H9 (cell line): ENCODE measurements at regions not wholly inside any gene's neighbourhood (a gene's known extent, or its start where the extent isn't known, plus 50 kb on each side); places are given as distances from the start of the nearest gene placed in this dataset.

Experiments
- DNase-seq: peaks from one replicate; pipeline ENCODE4 v3.0.0-alpha.2; 2017
- H2AFZ ChIP-seq: one replicate; pipeline ENCODE4 v1.6.1; 2013; ENCODE audit warnings: mild to moderate bottlenecking, low read length, control low read depth, moderate library complexity
- H2AK5ac ChIP-seq: 2 replicates; pipeline ENCODE4 v1.6.1; 2013; ENCODE audit warnings: low read length, control low read depth, mixed read lengths; ENCODE audit not compliant: insufficient read length
- H2BK120ac ChIP-seq: one replicate; pipeline ENCODE4 v1.6.1; 2013; ENCODE audit warnings: low read depth, mild to moderate bottlenecking, low read length, control low read depth, inconsistent platforms; ENCODE audit not compliant: poor library complexity, severe bottlenecking
- H2BK12ac ChIP-seq: 2 replicates; pipeline ENCODE4 v1.6.1; 2013; ENCODE audit warnings: low read length, control low read depth, mixed read lengths, low read depth; ENCODE audit not compliant: insufficient read length
- H2BK15ac ChIP-seq: 2 replicates; pipeline ENCODE4 v1.6.1; 2013; ENCODE audit warnings: low read depth, low read length, control low read depth
- H2BK20ac ChIP-seq: one replicate; pipeline ENCODE4 v1.6.1; 2013; ENCODE audit warnings: low read depth, mild to moderate bottlenecking, low read length, control low read depth, inconsistent platforms; ENCODE audit not compliant: poor library complexity, severe bottlenecking
- H2BK5ac ChIP-seq: 2 replicates; pipeline ENCODE4 v1.6.1; 2013; ENCODE audit warnings: low read length, control low read depth, mixed read lengths; ENCODE audit not compliant: insufficient read length
- H3K14ac ChIP-seq: 2 replicates; pipeline ENCODE4 v1.6.1; 2013; ENCODE audit warnings: low read length, control low read depth; ENCODE audit not compliant: insufficient read depth
- H3K18ac ChIP-seq: 2 replicates; pipeline ENCODE4 v1.6.1; 2013; ENCODE audit warnings: low read depth, mild to moderate bottlenecking, mixed read lengths, low read length, control low read depth; ENCODE audit not compliant: insufficient read length
- H3K23ac ChIP-seq: 2 replicates; pipeline ENCODE4 v1.6.1; 2013; ENCODE audit warnings: low read length, control low read depth, mixed read lengths, low read depth; ENCODE audit not compliant: insufficient read length
- H3K23me2 ChIP-seq: 2 replicates; pipeline ENCODE4 v1.6.1; 2013; ENCODE audit warnings: low read depth, mild to moderate bottlenecking, mixed read lengths, low read length, control low read depth; ENCODE audit not compliant: insufficient read length, poor library complexity, severe bottlenecking
- H3K27ac ChIP-seq: 2 replicates; pipeline ENCODE4 v1.5.1; 2013; ENCODE audit warnings: low read length, control low read depth, mixed read lengths, low read depth; ENCODE audit not compliant: insufficient read length
- H3K27me3 ChIP-seq: 2 replicates; pipeline ENCODE4 v1.6.1; 2013; ENCODE audit warnings: low read length, control low read depth, inconsistent platforms; ENCODE audit not compliant: insufficient read depth
- H3K4ac ChIP-seq: 2 replicates; pipeline ENCODE4 v1.6.1; 2013; ENCODE audit warnings: low read depth, mild to moderate bottlenecking, control low read depth, inconsistent platforms, low read length, moderate library complexity
- H3K4me1 ChIP-seq: 2 replicates; pipeline ENCODE4 v1.6.1; 2013; ENCODE audit warnings: low read length, control low read depth, inconsistent platforms; ENCODE audit not compliant: insufficient read depth
- H3K4me2 ChIP-seq: 2 replicates; pipeline ENCODE4 v1.6.1; 2013; ENCODE audit warnings: low read length, control low read depth, mixed read lengths; ENCODE audit not compliant: insufficient read length, insufficient read depth
- H3K56ac ChIP-seq: 2 replicates; pipeline ENCODE4 v1.6.1; 2013; ENCODE audit warnings: low read depth, mild to moderate bottlenecking, mixed read lengths, low read length, control low read depth; ENCODE audit not compliant: insufficient read length
- H3K79me1 ChIP-seq: 2 replicates; pipeline ENCODE4 v1.6.1; 2013; ENCODE audit warnings: low read depth, mild to moderate bottlenecking, moderate library complexity, low read length, control low read depth, inconsistent platforms; ENCODE audit not compliant: insufficient read depth, poor library complexity, severe bottlenecking
- H3K79me2 ChIP-seq: 2 replicates; pipeline ENCODE4 v1.6.1; 2013; ENCODE audit warnings: low read length, control low read depth, inconsistent platforms; ENCODE audit not compliant: insufficient read depth
- H3K9ac ChIP-seq: 2 replicates; pipeline ENCODE4 v1.6.1; 2013; ENCODE audit warnings: low read length, control low read depth, mixed read lengths; ENCODE audit not compliant: insufficient read length; ENCODE audit errors: extremely low read depth
- H3K9me3 ChIP-seq: one replicate; pipeline ENCODE4 v1.6.1; 2013; ENCODE audit warnings: low read depth, low read length, inconsistent platforms; ENCODE audit not compliant: control insufficient read depth
- H3T11ph ChIP-seq: one replicate; pipeline ENCODE4 v1.6.1; 2013; ENCODE audit warnings: mild to moderate bottlenecking, low read length, control low read depth, inconsistent platforms
- H4K20me1 ChIP-seq: one replicate; pipeline ENCODE4 v1.6.1; 2013; ENCODE audit not compliant: control insufficient read depth, insufficient read length, insufficient read depth
- H4K5ac ChIP-seq: 2 replicates; pipeline ENCODE4 v1.6.1; 2013; ENCODE audit warnings: low read depth, mild to moderate bottlenecking, mixed read lengths, low read length, control low read depth; ENCODE audit not compliant: insufficient read length
- H4K8ac ChIP-seq: replicated peaks from 2 replicates; pipeline ENCODE4 v1.6.1; 2013; ENCODE audit warnings: low read length, control low read depth, mixed read lengths, low read depth; ENCODE audit not compliant: insufficient read length
- H4K91ac ChIP-seq: 2 replicates; pipeline ENCODE4 v1.6.1; 2013; ENCODE audit warnings: low read depth, mild to moderate bottlenecking, moderate library complexity, mixed read lengths, low read length, control low read depth; ENCODE audit not compliant: insufficient read length
- H3K27ac Mint-ChIP-seq, 3 experiments: 2 replicates in 2 of 3; 3 replicates in 1 of 3; pipeline ENCODE4 v1.8.0; 2020 to 2021; ENCODE audit warnings: mixed read lengths in 3 of 3, mild to moderate bottlenecking in 1 of 3, moderate library complexity in 1 of 3
- H3K27me3 Mint-ChIP-seq: 2 replicates; pipeline ENCODE4 v1.8.0; 2021; ENCODE audit warnings: low read depth, mild to moderate bottlenecking, moderate library complexity, mixed read lengths
- H3K36me3 Mint-ChIP-seq, 3 experiments: 2 replicates in 2 of 3; 3 replicates in 1 of 3; pipeline ENCODE4 v1.8.0; 2020 to 2021; ENCODE audit warnings: low read depth in 3 of 3, mixed read lengths in 3 of 3; ENCODE audit not compliant: insufficient read depth in 1 of 3
- H3K4me1 Mint-ChIP-seq, 2 experiments: 2 replicates each; pipeline ENCODE4 v1.8.0; 2020; ENCODE audit warnings: mixed read lengths in 2 of 2
- H3K4me3 Mint-ChIP-seq, 2 experiments: 2 replicates in 1 of 2; 3 replicates in 1 of 2; pipeline ENCODE4 v1.8.0; 2020 to 2021; ENCODE audit warnings: mild to moderate bottlenecking in 2 of 2, mixed read lengths in 2 of 2, moderate library complexity in 1 of 2
- H3K9me3 Mint-ChIP-seq, 2 experiments: 2 replicates in 1 of 2; 3 replicates in 1 of 2; pipeline ENCODE4 v1.8.0; 2020; ENCODE audit warnings: mild to moderate bottlenecking in 2 of 2, mixed read lengths in 2 of 2, moderate library complexity in 1 of 2
- CTCF ChIP-seq: fragments of 200-600 bp; sonication (generic); conservative IDR thresholded peaks from 3 replicates; pipeline ENCODE4 v1.8.0; 2021; ENCODE audit warnings: antibody characterized with exemption, mild to moderate bottlenecking
- WGBS: extraction: QIAGEN DNeasy Blood & Tissue Kit; methylation state at CpG from one replicate; pipeline ENCODE4 v1.1.7; 2013; ENCODE audit warnings: missing lambda C conversion rate, low lambda C conversion rate, mixed read lengths; ENCODE audit not compliant: insufficient read length; ENCODE audit errors: extremely low coverage; 5-methylcytosine and 5-hydroxymethylcytosine counted together

- Histone ChIP-seq H4K91ac (no peak overlapping the region), H2BK120ac (no peak overlapping the region), H3K23ac (no peak overlapping the region), H2BK12ac (no peak overlapping the region), H3K9me3 (no peaks in the 10 kb centered on the region), H3K79me2 (no peaks in the 10 kb centered on the region), H2BK15ac (no peak overlapping the region), H3K4ac (no peak overlapping the region), H3K4me1 (no peaks in the 10 kb centered on the region), H3T11ph (no peak overlapping the region), H3K4me2 (no peak overlapping the region), H3K9ac (no peak overlapping the region), H3K27me3 (no peaks in the 10 kb centered on the region), H3K23me2 (no peaks in the 10 kb centered on the region), H2AK5ac (no peak overlapping the region), H2BK5ac (no peak overlapping the region), H3K14ac (no peak overlapping the region), H3K27ac (no peak overlapping the region), H3K56ac (no peak overlapping the region), H3K79me1 (no peaks in the 10 kb centered on the region), H2AFZ (no peak overlapping the region), H4K5ac (no peak overlapping the region), H4K8ac (no peak overlapping the region), H3K18ac (no peak overlapping the region), H4K20me1 (no peaks in the 10 kb centered on the region), H2BK20ac (no peak overlapping the region)
- WGBS = no CpG with 5 or more reads among the region's 5 CpGs
- Mint-ChIP-seq H3K27me3 (no peaks in the 10 kb centered on the region), H3K4me1 (no peaks in the 10 kb centered on the region), H3K9me3 (peaks cover 0 to 6% of the 10 kb centered on the region in 2 experiments; a peak in 1 of 5 replicates), H3K27ac (no peak overlapping the region), H3K4me3 (no peak overlapping the region), H3K36me3 (no peaks in the 10 kb centered on the region)
- no peak for DNase-seq
- no peak for TF ChIP-seq CTCF
These were observed 269.6 kb upstream of the AMIGO2 start for GRCh38 chr12:47349137-47350061.
